HG03460 (cell line): ENCODE measurements at regions not wholly inside any gene's neighbourhood (a gene's known extent, or its start where the extent isn't known, plus 50 kb on each side); places are given as distances from the start of the nearest gene placed in this dataset.

Experiments
- ATAC-seq: cut with Tn5 transposase; IDR thresholded peaks from one replicate; pipeline ENCODE4 v1.9.1; 2021; ENCODE audit not compliant: unreplicated experiment

DNA sequence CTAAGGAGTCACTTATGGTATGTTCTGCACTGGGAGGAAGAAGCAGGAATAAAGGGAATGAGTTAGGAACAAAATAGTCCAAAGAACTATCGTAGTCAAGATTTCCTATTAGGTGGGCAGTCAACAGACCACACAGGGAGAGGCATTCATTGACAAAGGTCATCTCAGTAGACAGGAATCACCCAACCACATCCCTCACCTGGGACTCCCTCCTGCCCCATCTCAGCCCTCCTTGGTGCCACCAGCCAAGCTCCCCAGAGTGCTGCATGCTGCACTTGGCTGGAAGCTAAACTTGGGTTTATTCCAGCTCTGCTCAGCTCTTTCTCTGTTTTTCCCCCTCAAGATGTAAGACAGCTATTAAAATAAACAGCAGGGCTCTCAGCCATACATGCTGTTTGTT is 72.3 kb upstream of the CTNNB1 start:
- no peak for ATAC-seq

- ATAC-seq: no peak
Measured at GRCh38 chr3:41127414-41127813, 71.9 kb upstream of the CTNNB1 start.

- no peak for ATAC-seq
Measured at GRCh38 chr3:41129731-41130130, 69.6 kb upstream of the CTNNB1 start.

DNA sequence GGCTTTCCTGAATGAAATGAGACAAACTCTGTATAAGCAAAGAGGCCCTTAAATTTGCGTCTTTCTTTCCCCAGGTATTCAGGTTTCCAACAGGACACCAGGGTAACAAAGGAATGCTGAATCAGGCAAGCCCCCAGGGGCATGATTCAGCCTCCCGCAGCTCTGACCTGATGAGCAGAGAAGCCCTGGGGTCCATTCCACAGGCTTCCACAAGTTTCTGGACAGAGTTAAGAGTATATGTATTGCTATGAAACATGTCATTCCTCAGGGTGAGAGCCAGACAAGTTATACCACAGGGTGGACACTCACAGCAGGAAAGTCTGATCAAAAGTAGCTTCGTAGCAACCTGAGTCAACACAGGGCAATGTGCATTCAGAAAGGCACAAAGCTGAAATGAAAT is 68.1 kb upstream of the CTNNB1 start:
- ATAC-seq: no peak

- no peak for ATAC-seq
Measured at GRCh38 chr3:41137686-41138111, 61.6 kb upstream of the CTNNB1 start.

- no peak for ATAC-seq
Measured at GRCh38 chr3:41138146-41138545, 61.2 kb upstream of the CTNNB1 start.

- no peak for ATAC-seq
Measured at GRCh38 chr3:41138601-41139000, 60.7 kb upstream of the CTNNB1 start.

DNA sequence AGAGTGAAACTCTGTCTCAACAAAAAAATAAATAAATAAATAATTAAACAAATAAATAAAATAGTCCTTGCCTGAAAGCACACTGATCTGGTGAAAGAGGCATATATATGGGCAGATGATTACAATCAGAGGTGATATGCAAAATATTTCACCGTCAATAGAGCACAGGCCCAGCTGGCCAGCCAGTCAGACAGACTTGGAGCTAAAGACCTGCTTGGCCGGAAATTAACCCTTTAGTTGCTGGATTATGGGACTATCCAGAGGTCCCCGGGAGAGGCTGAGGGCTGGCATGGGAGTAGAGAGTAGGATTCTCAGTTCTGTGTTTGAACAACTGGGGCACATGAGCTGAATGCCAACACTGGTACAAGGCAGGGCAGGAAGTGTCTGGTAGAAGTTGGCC is 59.1 kb upstream of the CTNNB1 start:
- no peak for ATAC-seq

- no peak for ATAC-seq
Measured at GRCh38 chr3:41141433-41142167, 57.7 kb upstream of the CTNNB1 start.

DNA sequence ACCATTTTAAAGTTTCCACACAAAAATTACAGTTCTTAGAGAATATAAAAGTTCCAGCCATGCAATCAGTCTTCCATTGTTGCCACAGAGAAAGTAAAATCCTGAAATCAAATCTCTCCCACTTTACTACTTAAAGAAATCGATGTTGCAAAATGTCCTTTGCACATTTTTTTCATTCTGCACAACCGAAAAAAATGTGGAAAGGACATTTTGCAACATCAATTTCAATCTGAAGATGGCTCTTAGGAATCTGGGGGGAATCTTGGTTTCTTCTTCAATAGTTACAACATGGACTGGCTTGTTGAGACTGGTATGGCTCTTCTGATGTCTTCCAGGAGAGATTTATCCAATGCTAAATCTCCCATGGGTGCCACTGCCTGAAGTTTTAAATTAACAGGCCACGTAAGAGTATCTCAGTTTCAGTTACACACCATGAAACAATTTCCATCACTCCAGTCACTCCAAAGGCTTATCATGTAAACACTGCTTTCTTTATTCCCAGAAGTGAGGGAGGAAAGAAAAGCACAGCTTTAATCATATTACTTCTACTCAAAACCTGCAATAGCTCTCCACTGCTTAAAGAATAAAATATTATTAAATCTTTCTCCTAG is 55.8 kb upstream of the CTNNB1 start:
- no peak for ATAC-seq

- no peak for ATAC-seq
Measured at GRCh38 chr3:41144631-41145030, 54.7 kb upstream of the CTNNB1 start.

- no peak for ATAC-seq
Measured at GRCh38 chr3:41148478-41148877, 50.8 kb upstream of the CTNNB1 start.

DNA sequence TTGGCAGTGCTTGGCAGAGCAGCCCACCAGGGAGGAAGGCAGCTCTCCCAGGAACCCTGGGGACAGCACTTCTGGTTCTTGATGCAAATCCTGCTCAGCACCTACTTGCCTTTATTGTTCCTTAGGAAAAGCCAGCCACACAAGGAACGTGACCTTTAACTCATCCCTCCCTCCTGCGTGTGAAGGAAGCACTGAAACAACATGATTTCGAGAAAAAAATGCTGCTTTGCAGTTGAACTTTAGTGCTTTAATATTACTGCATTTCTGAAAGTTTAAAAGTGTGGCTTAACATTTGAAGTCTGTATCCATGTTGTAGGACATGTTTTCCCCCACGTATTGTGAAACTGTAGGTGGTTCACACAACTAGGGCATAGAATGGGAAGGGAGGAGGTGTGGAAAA is 50.4 kb upstream of the CTNNB1 start:
- ATAC-seq: no peak
